Lung microvascular endothelial cell (primary cell): ENCODE measurements at regions not wholly inside any gene's neighbourhood (a gene's known extent, or its start where the extent isn't known, plus 50 kb on each side); places are given as distances from the start of the nearest gene placed in this dataset.

Experiments used
- DNase-seq, 2 donors: peaks; one replicate each; pipeline versions ENCODE4 v3.0.0 to v3.0.0-alpha.2; 2010; ENCODE audit warnings: low read depth in 2 of 2

DNA sequence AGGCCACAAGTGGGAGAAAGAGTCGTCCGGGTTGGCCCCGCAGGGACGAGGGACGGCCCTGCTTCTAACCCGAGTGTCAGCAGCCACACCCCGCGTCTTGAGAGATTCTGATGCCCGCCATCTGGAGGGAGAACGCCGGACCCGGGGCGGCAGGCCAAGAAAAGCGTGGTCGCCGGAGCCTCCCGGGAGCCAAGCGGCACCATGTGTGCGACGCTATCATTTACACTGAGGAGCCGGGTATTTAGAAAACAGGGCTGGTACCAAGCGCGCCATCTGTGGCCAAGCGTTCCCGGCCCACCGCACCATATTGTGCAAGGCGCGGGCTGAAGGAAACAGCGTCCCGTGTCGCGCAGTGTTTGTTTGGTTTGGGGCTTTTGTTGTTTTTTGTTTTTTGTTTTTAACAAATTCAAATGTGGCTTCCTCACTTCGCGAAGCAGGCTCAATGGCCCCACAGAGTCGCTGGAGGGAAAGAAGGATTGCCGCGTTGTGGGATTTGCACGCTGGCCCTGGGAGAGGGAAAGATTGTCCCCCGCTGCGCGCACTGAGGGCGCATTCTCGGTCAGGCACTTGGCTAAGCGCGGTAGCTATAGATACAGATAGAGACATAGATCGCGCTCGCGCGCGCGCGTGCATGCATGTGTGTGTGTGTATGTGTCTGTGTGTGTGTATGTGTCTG is 153.8 kb downstream of the BCL11B start:
- no peak for DNase-seq

DNA sequence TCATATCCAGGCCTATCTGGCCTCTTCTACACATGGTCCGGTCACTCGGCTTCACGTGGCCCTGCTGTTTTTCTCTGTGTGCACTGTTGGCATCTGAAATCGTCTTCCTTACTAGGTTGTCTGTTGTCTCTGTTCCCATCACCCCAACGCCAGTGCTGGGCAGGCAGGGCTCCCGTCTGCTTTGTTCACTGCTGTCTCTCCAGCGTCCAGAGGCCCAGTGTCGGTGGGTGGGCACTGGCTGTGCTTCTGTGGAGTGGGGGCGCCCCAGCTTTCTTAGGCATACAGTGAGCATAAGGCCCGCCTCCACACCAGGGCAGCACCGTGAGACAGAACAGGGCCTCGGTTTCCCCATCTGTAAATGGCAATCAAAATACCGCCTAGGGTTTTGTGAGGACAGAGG is 153.1 kb downstream of the BCL11B start:
- no peak for DNase-seq
